ENCODE measurements at regions not wholly inside any gene's neighbourhood (a gene's known extent, or its start where the extent isn't known, plus 50 kb on each side); places are given as distances from the start of the nearest gene placed in this dataset.
A peak's percentile ranks its signal among the peaks of the same experiment; 100 is the strongest.

DNA sequence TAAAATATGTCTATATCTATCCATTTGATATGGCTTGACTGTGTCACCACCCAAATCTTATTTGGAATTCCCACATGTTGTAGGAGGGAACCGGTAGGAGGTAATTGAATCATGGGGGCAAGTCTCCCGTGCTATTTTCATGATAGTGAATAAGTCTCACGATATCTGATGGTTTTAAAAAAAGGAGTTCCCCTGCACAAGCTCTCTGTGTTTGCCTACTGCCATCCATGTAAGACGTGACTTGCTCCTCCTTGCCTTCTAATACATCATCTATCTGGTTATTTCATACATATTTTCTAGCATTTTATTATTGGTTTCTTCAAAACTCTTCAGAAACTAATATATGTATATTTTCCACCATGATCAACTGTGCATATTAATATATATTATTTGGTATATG is 57.3 kb upstream of the AMZ2 start:
- Histone ChIP-seq H3K27ac (no peak overlapping the region), H3K4me3 (ENCODE audit: low read depth in 1 of 2, low read length in 1 of 2) (no peak overlapping the region), H3K9me3 (no peaks in the 10 kb centered on the region), H3K4me1 (ENCODE audit: control insufficient read depth in 1 of 2, insufficient read depth in 1 of 2, low read depth in 1 of 2, low read length in 1 of 2) (no peaks in the 10 kb centered on the region), H3K36me3 (no peaks in the 10 kb centered on the region), H3K27me3 (peaks cover 65% of the 10 kb centered on the region)
- no peak for TF ChIP-seq CTCF (IDR thresholded peaks at IDR 0.05)

- no peak overlapping the region for H3K27ac ChIP-seq
- H3K4me3 ChIP-seq (ENCODE audit: low read depth in 1 of 2, low read length in 1 of 2), result no peak overlapping the region
- H3K36me3 ChIP-seq, result no peaks in the 10 kb centered on the region
- no peak for TF ChIP-seq CTCF (IDR thresholded peaks at IDR 0.05)
- H3K27me3 ChIP-seq, result peaks cover 100% of the 10 kb centered on the region
- H3K4me1 ChIP-seq (ENCODE audit: control insufficient read depth in 1 of 2, insufficient read depth in 1 of 2, low read depth in 1 of 2, low read length in 1 of 2), result peaks cover 34 to 47% of the 10 kb centered on the region in 2 experiments
- H3K9me3 ChIP-seq, result no peaks in the 10 kb centered on the region
These were observed 52.0 kb upstream of the AMZ2 start for GRCh38 chr17:68195667-68196393.

DNA sequence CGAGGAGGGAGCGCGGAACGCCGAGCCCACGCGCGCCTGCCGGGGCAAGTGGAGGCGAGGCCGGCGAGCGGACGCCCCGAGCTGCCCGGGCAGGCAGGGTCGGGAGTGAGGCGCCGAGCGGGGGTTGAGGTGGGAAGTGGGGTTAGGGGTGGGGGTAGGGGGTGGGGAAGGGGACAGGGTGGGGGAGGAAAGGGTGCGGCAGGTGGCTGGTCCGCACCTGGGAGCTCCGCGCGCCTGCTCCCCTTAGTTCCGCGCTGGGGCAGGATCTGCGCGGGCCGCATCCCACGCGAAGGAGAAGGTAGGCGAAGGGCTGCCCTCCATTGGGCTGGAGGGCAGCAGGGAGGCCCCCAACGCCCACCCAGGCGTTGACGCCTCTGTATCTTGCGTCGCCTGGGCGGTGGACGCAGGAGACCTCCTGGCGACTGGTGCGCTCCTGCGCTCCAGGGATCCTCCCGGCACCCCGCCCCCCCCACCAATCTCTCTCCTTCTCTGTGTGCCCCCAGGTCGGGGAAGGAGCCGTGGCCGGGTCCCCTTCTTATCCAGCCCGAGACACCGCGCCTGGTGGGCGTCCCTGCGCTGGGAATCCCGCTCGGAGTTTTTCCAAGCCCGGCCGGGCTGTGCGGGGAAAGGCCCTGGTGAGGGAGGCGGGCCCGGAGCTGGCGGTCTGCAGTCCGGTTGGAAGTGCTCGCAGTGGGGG is 51.3 kb upstream of the AMZ2 start:
- no peaks in the 10 kb centered on the region for H3K9me3 ChIP-seq
- H3K36me3 ChIP-seq, result no peaks in the 10 kb centered on the region
- peaks cover 100% of the 10 kb centered on the region for H3K27me3 ChIP-seq
- H3K4me1 ChIP-seq (ENCODE audit: control insufficient read depth in 1 of 2, insufficient read depth in 1 of 2, low read depth in 1 of 2, low read length in 1 of 2), result peaks cover 36 to 51% of the 10 kb centered on the region in 2 experiments
- no peak overlapping the region for H3K27ac ChIP-seq
- no peak overlapping the region for H3K4me3 ChIP-seq (ENCODE audit: low read depth in 1 of 2, low read length in 1 of 2)
- no peak for TF ChIP-seq CTCF (IDR thresholded peaks at IDR 0.05)

GRCh38 chr17:68197091-68197996 is 50.5 kb upstream of the AMZ2 start:
- TF ChIP-seq CTCF (IDR thresholded peaks at IDR 0.05), result no peak
- peaks cover 100% of the 10 kb centered on the region for H3K27me3 ChIP-seq
- peaks cover 36 to 51% of the 10 kb centered on the region in 2 experiments for H3K4me1 ChIP-seq (ENCODE audit: control insufficient read depth in 1 of 2, insufficient read depth in 1 of 2, low read depth in 1 of 2, low read length in 1 of 2)
- peak overlapping the region in 1 of 2 experiments; percentile 1 for H3K4me3 ChIP-seq (ENCODE audit: low read depth in 1 of 2, low read length in 1 of 2)
- no peaks in the 10 kb centered on the region for H3K9me3 ChIP-seq
- no peaks in the 10 kb centered on the region for H3K36me3 ChIP-seq
- no peak overlapping the region for H3K27ac ChIP-seq
